SU-DHL-6 (cell line): ENCODE measurements at regions not wholly inside any gene's neighbourhood (a gene's known extent, or its start where the extent isn't known, plus 50 kb on each side); places are given as distances from the start of the nearest gene placed in this dataset.
"Not testable (repeated sequence)": the region's sequence is repeated elsewhere in the genome, so short reads cannot be mapped to it uniquely, and the experiment has no call there.

Source experiments
- EZH2phosphoT487 ChIP-seq: fragments of 200-600 bp; sonication (generic), shearing (Covaris generic); conservative IDR thresholded peaks from 2 replicates; pipeline ENCODE4 v1.6.1; 2018; ENCODE audit warnings: mild to moderate bottlenecking, antibody characterized with exemption, low read length, moderate library complexity, mixed read lengths
- TF ChIP-seq, protein P1 (sequence below): fragments of 200-600 bp; sonication (generic); IDR thresholded peaks from one replicate; pipeline ENCODE4 v1.5.1; 2017; ENCODE audit warnings: antibody characterized with exemption, mild to moderate bottlenecking, low read length, moderate library complexity; ENCODE audit not compliant: insufficient read depth, poor library complexity, severe bottlenecking

DNA sequence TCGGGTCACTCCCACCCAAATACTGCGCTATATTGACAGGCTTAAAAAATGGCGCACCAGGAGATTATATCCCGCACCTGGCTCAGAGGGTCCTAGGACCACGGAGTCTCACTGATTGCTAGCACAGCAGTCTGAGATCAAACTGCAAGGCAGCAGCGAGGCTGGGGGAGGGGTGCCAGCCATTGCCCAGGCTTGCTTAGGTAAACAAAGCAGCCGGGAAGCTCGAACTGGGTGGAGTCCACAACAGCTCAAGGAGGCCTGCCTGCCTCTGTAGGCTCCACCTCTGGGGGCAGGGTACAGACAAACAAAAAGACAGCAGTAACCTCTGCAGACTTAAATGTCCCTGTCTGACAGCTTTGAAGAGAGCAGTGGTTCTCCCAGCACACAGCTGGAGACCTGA, 2277.3 kb upstream of the ACO1 start:
- TF ChIP-seq, protein P1, sequence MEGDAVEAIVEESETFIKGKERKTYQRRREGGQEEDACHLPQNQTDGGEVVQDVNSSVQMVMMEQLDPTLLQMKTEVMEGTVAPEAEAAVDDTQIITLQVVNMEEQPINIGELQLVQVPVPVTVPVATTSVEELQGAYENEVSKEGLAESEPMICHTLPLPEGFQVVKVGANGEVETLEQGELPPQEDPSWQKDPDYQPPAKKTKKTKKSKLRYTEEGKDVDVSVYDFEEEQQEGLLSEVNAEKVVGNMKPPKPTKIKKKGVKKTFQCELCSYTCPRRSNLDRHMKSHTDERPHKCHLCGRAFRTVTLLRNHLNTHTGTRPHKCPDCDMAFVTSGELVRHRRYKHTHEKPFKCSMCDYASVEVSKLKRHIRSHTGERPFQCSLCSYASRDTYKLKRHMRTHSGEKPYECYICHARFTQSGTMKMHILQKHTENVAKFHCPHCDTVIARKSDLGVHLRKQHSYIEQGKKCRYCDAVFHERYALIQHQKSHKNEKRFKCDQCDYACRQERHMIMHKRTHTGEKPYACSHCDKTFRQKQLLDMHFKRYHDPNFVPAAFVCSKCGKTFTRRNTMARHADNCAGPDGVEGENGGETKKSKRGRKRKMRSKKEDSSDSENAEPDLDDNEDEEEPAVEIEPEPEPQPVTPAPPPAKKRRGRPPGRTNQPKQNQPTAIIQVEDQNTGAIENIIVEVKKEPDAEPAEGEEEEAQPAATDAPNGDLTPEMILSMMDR: not testable (repeated sequence)
- TF ChIP-seq EZH2phosphoT487: not testable (repeated sequence)
